GM18861 (cell line): ENCODE measurements at regions not wholly inside any gene's neighbourhood (a gene's known extent, or its start where the extent isn't known, plus 50 kb on each side); places are given as distances from the start of the nearest gene placed in this dataset.
"Not testable (repeated sequence)": the region's sequence is repeated elsewhere in the genome, so short reads cannot be mapped to it uniquely, and the experiment has no call there.

Experiments used
- ATAC-seq: cut with Tn5 transposase; IDR thresholded peaks from one replicate; pipeline ENCODE4 v1.9.1; 2021; ENCODE audit not compliant: unreplicated experiment

DNA sequence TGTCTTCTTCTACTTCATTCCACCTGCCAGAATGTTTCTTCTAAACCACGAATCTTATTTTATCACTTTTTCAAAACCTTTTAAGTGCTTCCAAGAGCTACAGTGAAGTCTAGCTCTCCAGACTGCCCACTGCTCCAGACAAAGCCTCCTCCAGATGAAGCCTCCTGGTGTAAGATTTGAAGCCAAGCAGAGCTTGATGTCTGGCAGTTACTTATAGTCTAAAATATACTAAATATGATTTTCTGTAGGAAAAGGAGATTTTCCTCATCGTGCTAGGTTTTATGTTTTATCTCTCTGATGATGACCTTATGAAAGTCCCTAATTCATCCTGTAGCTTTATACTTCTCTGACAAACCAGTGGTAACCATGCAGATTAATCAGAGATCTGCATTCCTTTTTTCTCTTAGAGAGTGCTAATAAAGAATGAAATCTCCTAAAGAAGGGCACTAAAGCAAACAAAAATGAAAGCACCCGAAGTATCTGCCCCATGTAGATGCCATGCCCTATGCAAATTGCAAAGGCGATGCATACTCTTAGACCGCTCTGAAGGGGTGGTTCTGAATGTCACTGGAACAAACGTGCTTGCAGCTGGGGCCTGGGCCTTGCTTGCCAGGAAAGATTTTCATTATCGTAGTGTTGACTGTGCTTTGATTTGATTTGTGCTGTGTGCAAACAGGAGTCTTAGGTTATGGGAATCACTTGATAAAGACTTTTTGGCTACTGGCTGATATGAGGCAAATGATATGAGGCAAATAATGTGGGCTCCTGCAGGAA lies 314.2 kb downstream of the PID1 start:
- no peak for ATAC-seq

DNA sequence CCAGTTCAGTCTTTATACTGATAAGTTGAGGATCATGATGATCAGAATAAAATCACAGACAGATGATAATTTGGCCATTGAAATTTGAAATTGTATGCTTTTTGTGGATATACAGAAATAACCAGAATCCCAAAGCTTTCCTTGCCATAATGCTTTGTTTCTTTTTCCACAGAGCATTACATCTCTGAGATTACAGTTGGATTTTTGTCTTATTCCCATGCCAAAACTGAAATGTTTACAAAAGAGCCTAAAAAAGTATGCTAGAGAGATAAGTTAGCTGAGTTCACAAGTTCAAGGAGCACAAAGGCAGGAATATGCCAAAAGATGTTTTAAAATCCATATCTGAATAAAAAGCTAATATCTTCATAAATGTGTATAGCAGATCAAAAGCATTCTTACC lies 321.3 kb downstream of the PID1 start:
- ATAC-seq = no peak

DNA sequence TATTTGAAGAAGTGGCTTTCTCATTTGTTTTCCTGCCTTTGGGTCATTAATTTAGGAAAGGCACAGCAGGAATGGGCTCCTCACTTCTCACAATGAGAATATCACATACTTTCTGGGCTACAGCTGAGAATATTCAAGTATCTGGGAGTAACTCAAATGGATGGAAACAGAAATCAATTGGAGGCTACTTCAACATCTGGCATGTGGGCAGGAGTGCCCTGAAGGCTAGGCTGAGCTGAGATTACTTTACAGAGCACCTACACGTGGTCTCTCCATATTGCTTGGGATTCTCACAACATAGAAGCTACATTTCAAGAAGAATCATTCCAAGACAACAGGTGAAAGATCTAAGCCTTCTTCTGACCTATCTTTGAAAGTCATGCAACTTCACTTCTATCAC lies 325.4 kb downstream of the PID1 start:
- no peak for ATAC-seq

DNA sequence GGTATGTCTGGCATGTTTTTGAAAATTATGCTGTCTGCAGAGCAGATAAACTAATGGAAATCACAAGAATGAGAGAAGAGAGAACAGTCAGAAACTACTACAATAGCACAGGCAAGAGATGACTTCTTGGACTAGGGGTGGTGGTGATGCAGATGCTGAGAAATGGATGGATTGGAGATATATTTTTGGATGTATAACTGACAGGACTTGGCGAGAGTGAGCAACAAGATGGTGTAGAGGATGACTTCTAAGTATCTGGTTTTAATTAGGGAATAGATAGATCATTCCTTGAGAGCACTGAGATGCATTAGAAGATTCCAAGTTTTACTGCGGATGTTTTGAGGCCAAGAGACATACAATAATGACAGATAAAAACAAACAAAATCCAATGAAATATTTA lies 328.2 kb downstream of the PID1 start:
- ATAC-seq = no peak

DNA sequence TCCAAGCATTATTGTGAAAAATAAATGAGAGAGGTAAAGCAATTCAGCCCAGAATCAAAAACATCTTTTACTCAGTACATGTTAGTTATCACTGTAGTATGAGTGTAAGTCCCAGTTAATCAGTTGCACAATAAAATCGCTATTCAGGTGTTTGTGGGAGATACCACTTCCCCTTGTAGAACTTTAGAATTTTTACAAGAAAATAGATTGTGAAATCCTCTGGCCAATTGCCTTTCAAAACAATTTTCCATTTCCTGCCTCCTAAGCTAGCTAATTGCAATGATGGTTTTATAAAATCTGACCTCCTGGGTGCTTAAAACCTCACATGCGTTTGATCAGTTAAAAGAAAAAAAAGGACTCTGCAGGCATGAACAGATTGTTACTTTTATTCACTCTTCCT lies 332.5 kb downstream of the PID1 start:
- ATAC-seq = no peak

DNA sequence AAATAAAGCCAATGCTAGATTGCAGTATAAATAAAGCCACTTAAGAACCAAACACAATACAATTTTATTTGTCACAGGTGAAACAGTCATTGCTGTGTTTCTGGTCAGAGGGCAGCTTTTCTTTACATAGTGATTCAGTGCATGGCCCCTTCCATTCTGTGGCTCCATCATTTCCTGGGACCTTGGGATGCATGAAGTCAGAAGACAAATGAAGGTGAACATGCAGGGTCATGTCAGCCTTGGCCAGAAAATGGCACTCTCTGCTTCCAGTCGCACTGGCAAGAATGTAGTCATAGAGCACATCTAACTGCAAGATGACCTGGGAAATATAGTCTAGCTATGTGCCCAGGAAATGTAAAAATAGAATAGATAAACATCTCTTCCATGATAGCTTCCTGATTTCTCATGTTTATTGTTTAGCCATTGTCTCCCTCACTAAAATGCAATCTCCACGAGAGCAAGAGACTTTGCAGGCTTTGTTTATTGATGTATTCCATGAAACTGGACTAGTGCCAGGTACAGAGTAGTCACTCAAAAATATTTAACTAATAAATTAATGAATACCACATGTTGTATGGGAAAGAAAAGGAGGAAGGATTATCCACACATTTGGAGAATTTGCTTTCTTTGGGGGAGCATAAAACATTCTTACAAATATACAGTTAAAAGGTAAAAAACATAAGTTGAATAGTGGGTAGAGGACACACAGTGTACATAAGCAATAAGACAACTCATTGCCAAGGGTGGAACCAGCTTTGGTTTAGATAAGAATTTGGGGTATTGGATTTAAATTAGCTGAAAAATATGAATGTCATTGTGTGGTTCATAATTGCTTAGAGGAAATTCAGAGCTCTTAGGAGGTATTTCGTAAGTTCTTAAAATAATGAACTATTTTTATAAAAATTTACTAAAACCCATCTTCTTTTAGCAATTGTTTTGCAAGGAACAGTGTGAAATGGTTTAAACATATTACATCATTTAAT lies 343.8 kb downstream of the PID1 start:
- no peak for ATAC-seq

DNA sequence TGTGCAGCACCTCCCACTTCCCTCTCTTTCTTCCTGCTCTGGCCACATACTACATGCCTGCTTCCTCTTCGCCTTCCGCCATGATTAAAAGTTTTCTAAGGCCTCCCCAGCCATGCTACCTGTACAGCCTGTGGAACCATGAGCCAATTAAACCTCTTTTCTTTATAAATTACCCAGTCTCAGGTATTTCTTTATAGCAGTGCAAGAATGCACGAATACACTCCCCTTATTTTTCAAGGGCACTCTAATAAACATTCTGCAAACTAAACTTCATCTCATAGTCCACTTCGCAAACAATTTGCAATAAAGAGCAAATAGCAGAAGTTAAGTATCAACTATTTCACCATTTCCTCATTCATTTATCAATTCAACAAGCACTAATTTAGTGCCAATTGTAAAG lies 351.3 kb downstream of the PID1 start:
- no peak for ATAC-seq

DNA sequence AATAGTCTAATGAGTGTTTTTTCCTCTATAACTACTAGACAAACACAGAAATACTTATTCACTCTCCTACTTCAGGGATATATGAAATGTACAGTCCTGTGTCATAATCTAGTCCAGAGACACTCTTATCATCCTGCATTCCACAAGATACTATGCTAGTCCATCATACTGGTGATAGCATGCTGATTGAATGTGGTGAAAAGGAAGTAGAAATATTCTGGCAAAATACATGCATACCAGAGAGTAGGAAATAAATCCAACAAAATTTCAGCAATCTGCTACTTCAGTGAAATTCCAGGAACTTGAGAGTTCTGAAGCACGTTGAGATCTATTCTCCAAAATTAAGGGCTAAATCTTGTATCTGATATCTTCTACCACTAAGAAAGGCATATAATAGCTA lies 353.9 kb downstream of the PID1 start:
- ATAC-seq = no peak

DNA sequence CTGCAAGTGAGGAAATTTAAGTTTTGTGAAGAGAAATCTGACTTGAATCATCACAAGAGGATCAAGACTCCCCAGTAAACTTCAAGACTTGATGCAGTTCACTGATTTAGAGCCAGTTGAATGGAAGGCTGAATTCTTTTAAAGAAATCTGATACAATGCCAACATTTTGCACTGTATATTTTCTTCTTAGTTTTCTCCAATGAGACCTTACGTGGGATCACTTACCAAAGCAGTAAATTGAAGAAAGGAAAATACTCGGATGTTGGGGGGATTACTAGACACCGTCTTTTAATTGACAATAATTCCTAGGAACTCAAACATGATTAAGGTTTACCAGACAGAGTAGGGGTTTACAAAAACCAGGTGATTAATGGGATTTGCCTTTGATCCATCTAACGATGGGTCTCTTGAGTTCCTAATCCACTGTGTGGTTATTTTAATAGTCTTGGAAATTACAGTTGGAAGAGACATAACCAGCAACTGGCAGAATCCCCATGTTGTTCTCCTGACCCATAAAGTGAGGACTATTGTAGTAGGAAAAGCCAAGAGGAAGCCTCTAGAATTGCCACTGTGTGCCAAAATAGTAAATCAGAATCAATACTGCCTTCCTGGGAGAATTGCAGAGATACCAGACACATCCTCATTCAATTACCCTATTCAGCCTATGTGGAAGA lies 354.5 kb downstream of the PID1 start:
- no peak for ATAC-seq

DNA sequence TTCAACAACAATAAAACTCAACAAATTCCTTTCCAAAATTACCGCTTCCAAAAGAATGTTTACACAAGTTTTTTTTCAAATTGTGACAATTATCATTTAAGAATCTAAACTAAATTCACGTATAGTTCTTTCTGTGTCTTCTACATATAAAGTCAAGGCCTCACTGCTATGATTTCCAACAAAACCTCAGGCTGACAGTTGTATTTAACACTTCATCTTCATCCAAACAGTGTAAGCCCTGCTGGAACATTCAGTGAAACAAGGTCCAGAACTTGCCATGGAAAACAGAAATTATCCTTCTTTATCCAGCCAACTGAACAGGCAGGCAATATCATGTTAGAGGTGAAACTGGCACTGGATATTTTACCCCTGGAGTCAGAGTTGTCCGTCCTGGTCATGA lies 357.9 kb downstream of the PID1 start:
- no peak for ATAC-seq

DNA sequence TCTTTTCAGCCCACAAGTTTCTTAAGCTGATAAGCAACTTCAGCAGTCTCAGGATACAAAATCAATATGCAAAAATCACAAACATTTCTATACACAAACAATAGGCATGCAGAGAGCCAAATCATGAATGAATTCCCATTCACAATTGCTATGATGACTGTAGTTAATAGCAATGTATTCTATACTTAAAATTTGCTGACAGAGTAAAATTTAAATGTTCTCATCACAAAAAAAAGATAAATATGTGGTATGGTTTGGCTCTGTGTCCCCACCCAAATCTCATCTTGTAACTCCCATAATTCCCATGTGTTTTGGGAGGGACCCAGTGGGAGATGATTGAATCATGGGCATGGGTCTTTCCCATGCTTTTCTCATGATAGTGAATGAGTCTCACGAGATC lies 360.2 kb downstream of the PID1 start:
- ATAC-seq = not testable (repeated sequence)

DNA sequence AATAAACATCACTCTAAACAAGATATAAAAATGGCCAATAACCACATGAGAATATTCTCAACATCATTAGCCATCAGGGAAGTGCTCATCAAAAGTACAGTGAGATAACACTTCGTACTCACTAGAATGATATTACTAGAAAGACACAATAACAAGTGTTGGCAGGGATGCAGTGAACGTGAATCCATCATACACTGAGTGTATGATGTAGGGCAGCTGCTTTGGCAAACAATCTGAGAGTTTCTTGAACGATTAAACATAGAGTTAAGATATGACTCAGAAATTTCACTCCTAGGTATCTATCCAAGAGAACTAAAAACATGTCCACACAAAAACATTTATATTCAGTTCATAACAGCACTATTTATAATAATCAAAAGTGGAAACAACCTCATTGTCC lies 368.9 kb downstream of the PID1 start:
- no peak for ATAC-seq

DNA sequence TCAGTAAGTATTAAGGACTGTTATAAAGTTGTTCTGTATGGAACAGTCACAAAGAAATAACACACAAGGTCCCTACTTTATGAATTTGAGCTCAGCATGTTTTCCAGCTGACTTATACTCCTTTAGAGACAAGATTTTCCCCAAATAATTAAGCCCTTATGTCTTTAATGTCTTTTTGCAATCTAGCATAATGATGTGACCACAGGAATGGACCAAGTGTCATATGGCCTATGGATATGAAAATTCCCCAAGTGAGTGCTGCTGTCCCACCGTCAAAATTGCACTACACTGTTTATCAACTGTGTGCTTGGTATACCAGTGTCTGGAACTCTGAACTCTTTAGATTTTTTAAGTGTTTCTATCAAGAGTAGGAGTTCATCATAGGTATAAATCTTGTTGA lies 369.6 kb downstream of the PID1 start:
- ATAC-seq = no peak

DNA sequence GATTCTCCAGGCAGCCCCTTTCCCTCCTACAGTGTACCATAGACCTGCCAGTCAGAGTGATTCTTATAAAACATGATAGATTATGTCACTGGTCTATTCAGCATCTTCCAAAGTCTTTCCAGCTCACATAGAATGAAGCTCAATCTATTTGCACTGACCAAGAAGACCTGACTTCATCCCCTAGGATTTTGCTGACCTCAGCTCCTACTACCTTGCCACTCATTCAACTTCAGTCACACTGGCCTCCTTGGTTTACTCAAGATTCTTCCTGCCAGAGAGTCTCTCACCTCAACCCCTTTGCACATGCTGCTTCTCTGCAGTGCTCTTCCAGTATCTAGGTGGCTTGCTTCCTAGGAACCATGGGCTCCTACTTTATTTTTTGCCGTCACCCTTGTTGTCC lies 392.9 kb downstream of the PID1 start:
- ATAC-seq = no peak

DNA sequence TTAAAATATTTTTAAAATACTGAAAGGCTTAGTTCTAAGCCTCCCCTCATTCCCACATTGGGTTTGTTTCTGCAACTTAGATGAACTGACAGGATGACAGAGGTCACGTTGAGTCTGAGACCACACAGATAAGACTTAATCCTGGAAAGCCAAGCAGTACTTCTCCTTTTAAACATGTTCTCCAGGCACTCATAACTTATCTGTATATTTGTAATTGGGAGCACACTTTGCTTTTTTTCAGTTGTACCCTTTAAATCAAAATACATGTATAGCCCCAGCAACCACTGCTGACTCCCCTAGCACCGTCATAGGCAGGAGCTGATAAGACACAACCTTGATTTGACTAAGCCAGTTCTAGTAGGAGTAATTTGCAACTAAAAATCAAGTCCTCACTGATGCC lies 394.8 kb downstream of the PID1 start:
- ATAC-seq = no peak

DNA sequence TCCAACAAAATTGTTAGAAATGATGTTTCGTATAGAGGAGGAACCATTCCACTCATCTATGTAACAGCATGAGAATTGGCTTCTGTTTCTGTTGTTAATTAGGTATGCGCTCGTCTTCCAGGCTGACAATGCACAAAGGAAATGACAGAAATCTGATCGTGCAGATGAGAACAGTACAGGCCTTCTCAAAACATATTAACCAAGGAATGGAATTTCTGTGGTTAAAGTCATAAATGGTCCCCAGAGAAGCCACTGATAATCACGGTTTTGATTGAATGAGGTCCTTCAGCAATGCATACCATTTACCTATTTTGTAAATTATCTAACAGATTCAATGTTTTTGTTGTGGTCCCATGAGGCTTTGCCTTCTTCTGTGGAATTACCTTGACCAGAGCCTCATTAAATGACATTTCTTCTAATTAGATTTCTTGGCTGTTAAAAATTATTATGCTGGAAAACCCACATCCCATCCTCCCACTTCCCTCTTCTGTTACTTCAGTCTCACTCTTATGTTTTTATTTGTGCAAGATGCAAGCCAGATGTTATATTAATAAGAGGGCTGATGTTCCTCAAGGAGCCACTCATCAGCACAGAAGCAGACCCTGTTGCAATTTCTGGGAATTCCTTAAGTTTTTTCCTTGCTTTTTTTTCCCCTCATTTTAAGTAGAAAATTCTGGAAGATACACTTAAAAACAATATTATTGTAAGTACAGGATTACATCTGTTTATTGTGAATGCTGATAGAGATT lies 395.8 kb downstream of the PID1 start:
- no peak for ATAC-seq

DNA sequence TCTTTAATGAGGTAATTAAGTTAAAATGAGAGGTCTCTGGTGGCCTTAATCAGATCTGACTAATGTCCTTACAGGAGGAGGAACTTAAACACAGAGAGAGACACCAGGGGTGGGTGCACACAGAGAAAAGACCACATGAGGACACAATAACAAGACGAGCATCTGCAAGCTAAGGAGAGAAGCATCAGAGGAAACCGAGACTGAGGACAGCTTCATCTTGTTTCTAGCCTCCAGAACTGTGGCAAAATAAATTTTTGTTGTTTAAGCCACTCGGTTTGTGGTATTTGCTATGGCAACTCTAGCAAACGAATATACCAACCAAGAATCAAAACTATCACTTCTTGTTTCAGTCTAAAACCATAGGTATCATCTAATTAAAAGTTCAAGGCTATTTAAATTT lies 400.1 kb downstream of the PID1 start:
- no peak for ATAC-seq

DNA sequence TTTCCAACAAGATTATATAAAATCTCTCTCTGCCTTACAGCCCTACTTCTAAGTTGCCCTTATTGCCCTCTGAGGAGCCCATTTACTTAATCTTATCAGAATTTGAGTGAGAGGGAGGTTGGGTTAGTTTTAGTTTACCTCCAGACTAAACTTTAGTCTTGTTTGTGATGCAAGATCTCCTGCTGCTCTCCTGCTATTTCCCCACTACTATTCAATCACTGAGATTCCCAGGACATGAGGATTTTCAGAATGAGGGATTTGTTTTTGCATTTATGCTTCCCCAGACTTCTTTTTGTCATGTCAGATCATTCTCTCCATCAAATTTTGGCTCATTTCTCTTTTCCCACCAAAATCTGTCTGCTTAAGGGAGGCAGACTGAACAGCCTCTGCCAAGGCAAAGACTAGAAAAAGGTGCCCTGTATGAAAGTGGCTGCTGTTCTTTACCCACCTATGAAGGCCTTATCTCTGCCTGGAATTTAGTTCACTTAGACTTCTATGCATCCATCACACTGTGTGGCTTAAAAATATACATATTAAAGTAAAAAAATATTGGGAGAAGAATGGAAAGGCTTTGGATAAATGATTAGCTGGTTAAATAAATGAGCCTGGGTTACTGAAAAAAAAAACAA lies 401.3 kb downstream of the PID1 start:
- ATAC-seq = no peak

DNA sequence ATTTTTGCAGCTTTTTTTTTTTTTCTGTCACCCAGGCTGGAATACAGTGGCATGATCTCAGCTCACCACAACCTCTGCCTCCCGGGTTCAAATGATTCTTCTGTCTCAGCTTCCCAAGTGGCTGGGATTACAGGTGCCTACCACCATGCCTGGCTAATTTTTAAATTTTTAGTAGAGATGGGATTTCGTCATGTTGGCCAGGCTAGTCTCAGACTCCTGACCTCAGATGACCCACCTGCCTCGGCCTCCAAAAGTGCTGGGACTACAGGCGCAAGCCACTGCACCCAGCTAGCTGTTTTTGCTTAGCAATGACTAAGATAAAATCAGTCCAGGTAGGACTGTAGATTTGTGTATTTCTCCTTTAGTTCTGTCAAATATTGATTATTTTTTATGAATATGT lies 403.7 kb downstream of the PID1 start:
- ATAC-seq = no peak

DNA sequence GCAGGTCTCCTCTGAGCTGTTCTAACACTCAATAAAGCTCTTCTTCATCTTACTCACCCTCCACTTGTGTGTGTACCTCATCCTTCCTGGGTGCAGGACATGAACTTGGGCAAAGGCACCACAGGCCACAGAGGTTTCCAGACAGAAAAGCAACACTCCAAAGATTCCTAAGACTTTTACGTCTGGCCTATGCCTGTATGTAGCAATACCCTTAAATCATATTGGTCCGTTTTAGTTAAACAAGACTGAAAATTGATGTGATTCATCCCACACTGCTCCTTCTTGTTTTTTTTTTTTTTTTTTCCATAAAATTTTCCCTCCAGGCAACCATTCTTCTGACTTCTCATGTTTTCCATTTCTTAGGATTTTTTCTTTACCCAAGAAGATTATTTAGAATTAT lies 404.3 kb downstream of the PID1 start:
- no peak for ATAC-seq

DNA sequence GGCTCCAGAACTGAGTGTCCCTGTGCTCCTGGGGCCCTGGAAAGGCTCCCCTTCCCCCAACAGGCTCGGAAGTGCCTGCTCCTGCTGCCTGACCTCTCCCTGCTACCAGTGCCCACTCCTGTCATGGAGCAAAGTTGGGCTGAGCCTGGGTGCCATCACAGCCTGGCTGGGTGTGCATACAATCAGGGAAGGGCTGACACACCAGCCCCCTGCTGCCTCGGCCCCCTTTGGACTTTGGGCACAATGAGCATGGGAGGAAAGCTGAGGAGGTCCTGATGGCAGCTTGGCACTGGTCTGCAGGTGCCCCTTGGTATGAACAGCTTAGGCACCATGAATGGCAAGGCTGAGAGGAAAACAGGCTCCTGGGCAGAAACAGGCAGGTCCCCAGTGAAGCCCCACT lies 405.0 kb downstream of the PID1 start:
- ATAC-seq = no peak
